ENCODE measurements at regions not wholly inside any gene's neighbourhood (a gene's known extent, or its start where the extent isn't known, plus 50 kb on each side); places are given as distances from the start of the nearest gene placed in this dataset.

DNA sequence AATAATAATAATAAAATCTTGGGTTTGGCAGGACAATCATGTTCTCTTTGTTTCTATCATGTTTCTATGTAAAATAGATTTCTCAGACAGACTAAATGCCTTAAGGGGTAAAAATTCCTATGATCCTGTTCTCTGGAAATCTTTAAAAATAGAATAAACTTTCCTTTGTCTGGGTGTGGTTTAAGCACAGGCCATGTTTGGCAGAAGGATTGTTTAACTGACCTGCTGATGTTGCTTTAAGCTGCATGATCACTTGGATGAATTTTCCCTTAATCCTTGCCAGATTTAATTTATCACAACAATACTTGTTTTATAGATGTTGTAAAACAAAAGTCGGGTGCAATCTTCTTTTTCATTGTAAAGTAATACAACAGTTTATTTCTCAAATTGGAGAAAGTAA, 341.7 kb upstream of the FAT1 start (continued):
- TF ChIP-seq, protein P1, sequence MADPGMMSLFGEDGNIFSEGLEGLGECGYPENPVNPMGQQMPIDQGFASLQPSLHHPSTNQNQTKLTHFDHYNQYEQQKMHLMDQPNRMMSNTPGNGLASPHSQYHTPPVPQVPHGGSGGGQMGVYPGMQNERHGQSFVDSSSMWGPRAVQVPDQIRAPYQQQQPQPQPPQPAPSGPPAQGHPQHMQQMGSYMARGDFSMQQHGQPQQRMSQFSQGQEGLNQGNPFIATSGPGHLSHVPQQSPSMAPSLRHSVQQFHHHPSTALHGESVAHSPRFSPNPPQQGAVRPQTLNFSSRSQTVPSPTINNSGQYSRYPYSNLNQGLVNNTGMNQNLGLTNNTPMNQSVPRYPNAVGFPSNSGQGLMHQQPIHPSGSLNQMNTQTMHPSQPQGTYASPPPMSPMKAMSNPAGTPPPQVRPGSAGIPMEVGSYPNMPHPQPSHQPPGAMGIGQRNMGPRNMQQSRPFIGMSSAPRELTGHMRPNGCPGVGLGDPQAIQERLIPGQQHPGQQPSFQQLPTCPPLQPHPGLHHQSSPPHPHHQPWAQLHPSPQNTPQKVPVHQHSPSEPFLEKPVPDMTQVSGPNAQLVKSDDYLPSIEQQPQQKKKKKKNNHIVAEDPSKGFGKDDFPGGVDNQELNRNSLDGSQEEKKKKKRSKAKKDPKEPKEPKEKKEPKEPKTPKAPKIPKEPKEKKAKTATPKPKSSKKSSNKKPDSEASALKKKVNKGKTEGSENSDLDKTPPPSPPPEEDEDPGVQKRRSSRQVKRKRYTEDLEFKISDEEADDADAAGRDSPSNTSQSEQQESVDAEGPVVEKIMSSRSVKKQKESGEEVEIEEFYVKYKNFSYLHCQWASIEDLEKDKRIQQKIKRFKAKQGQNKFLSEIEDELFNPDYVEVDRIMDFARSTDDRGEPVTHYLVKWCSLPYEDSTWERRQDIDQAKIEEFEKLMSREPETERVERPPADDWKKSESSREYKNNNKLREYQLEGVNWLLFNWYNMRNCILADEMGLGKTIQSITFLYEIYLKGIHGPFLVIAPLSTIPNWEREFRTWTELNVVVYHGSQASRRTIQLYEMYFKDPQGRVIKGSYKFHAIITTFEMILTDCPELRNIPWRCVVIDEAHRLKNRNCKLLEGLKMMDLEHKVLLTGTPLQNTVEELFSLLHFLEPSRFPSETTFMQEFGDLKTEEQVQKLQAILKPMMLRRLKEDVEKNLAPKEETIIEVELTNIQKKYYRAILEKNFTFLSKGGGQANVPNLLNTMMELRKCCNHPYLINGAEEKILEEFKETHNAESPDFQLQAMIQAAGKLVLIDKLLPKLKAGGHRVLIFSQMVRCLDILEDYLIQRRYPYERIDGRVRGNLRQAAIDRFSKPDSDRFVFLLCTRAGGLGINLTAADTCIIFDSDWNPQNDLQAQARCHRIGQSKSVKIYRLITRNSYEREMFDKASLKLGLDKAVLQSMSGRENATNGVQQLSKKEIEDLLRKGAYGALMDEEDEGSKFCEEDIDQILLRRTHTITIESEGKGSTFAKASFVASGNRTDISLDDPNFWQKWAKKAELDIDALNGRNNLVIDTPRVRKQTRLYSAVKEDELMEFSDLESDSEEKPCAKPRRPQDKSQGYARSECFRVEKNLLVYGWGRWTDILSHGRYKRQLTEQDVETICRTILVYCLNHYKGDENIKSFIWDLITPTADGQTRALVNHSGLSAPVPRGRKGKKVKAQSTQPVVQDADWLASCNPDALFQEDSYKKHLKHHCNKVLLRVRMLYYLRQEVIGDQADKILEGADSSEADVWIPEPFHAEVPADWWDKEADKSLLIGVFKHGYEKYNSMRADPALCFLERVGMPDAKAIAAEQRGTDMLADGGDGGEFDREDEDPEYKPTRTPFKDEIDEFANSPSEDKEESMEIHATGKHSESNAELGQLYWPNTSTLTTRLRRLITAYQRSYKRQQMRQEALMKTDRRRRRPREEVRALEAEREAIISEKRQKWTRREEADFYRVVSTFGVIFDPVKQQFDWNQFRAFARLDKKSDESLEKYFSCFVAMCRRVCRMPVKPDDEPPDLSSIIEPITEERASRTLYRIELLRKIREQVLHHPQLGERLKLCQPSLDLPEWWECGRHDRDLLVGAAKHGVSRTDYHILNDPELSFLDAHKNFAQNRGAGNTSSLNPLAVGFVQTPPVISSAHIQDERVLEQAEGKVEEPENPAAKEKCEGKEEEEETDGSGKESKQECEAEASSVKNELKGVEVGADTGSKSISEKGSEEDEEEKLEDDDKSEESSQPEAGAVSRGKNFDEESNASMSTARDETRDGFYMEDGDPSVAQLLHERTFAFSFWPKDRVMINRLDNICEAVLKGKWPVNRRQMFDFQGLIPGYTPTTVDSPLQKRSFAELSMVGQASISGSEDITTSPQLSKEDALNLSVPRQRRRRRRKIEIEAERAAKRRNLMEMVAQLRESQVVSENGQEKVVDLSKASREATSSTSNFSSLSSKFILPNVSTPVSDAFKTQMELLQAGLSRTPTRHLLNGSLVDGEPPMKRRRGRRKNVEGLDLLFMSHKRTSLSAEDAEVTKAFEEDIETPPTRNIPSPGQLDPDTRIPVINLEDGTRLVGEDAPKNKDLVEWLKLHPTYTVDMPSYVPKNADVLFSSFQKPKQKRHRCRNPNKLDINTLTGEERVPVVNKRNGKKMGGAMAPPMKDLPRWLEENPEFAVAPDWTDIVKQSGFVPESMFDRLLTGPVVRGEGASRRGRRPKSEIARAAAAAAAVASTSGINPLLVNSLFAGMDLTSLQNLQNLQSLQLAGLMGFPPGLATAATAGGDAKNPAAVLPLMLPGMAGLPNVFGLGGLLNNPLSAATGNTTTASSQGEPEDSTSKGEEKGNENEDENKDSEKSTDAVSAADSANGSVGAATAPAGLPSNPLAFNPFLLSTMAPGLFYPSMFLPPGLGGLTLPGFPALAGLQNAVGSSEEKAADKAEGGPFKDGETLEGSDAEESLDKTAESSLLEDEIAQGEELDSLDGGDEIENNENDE (IDR thresholded peaks at IDR 0.05; ENCODE audit: insufficient replicate concordance, low read length): no peak
- TF ChIP-seq RAD21 (IDR thresholded peaks at IDR 0.05 in 1 of 2, conservative IDR thresholded peaks at IDR 0.05 in 1 of 2; ENCODE audit: low read depth in 2 of 2, low read length in 2 of 2): no peak

All from H1 (cell line).